ENCODE measurements at regions not wholly inside any gene's neighbourhood (a gene's known extent, or its start where the extent isn't known, plus 50 kb on each side); places are given as distances from the start of the nearest gene placed in this dataset.
"Not testable (repeated sequence)": the region's sequence is repeated elsewhere in the genome, so short reads cannot be mapped to it uniquely, and the experiment has no call there.

DNA sequence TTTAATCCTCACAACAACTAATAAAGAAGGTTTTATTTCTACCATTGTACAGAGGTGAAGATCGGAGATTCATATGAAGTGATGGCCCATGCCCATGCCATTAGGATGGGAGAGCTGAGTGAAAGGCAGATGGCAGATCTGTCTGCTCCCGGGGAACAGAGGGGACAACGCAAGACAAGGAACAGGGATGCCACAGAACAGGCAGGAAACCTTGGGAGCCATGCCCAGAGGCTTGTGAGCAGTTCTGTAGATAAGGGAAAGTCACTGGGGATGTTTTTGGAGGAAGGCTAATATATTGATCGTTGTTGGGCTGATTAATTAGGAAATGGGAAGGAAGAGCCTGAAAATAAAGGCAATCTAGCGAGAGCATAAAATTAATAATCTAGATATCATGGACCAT is 73.1 kb upstream of the ITGB1 start:
- no peak for DNase-seq (ENCODE audit: low spot score)
- TF ChIP-seq, protein P1, sequence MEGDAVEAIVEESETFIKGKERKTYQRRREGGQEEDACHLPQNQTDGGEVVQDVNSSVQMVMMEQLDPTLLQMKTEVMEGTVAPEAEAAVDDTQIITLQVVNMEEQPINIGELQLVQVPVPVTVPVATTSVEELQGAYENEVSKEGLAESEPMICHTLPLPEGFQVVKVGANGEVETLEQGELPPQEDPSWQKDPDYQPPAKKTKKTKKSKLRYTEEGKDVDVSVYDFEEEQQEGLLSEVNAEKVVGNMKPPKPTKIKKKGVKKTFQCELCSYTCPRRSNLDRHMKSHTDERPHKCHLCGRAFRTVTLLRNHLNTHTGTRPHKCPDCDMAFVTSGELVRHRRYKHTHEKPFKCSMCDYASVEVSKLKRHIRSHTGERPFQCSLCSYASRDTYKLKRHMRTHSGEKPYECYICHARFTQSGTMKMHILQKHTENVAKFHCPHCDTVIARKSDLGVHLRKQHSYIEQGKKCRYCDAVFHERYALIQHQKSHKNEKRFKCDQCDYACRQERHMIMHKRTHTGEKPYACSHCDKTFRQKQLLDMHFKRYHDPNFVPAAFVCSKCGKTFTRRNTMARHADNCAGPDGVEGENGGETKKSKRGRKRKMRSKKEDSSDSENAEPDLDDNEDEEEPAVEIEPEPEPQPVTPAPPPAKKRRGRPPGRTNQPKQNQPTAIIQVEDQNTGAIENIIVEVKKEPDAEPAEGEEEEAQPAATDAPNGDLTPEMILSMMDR (IDR thresholded peaks at IDR 0.05; ENCODE audit: extremely low read depth, insufficient read depth, missing control alignments), result no peak
- in situ Hi-C loops (cut with MboI; ENCODE audit: low pct_unique_long_range_greater_than_20kb, low sequenced_read_pairs, unreplicated experiment), result no loop called here

DNA sequence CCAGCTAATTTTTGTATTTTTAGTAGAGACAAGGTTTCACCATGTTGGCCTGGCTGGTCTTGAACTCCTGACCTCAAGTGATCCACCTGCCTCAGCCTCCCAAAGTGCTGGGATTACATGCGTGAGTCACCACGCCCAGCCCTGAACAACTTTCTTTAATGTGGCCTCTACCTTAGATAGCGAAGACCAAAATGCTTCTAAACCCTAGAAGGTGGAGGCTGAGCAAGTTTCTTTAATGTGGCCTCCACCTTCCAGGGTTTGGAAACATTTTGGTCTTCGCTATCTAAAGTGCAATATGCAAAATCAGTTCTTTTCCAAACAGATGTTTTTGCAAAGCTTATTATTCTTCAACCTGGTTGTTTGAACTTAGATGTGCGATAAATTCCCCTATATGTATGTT is 70.5 kb upstream of the ITGB1 start:
- DNase-seq (ENCODE audit: low spot score); in situ Hi-C loops (cut with MboI; ENCODE audit: low pct_unique_long_range_greater_than_20kb, low sequenced_read_pairs, unreplicated experiment): not testable (repeated sequence)

DNA sequence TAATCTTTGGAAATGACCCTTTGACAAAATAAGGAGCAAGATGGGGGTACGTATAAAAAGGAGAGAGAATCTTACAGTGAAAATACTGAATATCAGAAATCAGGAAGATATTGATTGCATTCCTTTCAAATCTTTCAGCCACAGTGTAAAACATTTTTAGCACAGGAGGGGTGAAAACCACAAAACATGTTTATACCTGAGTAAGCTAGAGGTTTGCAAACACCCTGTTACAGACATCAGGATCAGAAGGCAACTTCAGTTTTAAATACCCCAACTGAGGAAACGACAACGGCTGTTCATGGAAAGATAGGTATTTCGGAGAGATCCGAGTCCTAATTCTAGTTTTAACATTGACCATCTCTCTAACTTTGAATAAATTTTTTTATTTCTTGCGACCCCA is 69.1 kb upstream of the ITGB1 start:
- in situ Hi-C loops (cut with MboI; ENCODE audit: low pct_unique_long_range_greater_than_20kb, low sequenced_read_pairs, unreplicated experiment), result no loop called here
- TF ChIP-seq, protein P1 (IDR thresholded peaks at IDR 0.05; ENCODE audit: extremely low read depth, insufficient read depth, missing control alignments), result no peak
- DNase-seq (ENCODE audit: low spot score), result no peak

DNA sequence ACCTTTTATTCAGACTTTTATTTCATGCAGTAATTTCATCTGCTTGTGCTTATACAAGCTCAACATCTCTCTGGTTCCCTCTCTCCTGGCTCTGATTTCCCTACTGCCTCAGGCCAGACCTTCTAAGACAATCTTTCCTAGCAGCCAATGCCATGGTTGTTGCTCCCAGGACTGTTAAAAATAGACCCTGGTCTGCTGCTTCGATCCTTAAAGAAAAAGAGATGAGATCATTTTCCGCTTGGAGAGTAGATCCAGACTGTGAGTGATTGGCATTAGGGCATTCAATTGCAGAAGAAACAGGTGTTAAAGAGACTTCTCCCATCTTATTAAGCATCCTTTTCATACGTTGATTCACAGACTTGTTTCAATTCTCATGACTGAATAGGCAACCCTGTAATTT is 68.4 kb upstream of the ITGB1 start:
- no peak for DNase-seq (ENCODE audit: low spot score)
- in situ Hi-C loops (cut with MboI; ENCODE audit: low pct_unique_long_range_greater_than_20kb, low sequenced_read_pairs, unreplicated experiment), result no loop called here
- TF ChIP-seq, protein P1 (IDR thresholded peaks at IDR 0.05; ENCODE audit: extremely low read depth, insufficient read depth, missing control alignments), result no peak

DNA sequence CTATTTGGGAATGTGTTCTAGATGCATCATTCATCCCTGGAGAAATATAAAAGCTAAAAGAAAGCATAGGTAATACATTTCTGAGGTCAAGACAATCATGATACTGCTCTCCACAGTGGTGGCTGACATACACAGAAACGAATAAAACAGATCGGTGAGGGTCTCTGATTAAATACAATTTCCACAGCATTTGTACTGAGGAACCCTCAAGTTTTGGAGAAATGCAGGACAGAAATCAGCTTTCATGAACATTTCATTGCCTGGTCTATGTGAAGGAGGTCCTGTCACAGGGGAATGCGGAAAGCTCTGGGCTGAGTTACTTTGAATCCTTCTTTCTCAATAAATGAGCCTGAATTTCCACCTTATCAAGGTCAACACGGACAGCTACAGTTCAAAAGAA is 67.9 kb upstream of the ITGB1 start:
- in situ Hi-C loops (cut with MboI; ENCODE audit: low pct_unique_long_range_greater_than_20kb, low sequenced_read_pairs, unreplicated experiment), result no loop called here

DNA sequence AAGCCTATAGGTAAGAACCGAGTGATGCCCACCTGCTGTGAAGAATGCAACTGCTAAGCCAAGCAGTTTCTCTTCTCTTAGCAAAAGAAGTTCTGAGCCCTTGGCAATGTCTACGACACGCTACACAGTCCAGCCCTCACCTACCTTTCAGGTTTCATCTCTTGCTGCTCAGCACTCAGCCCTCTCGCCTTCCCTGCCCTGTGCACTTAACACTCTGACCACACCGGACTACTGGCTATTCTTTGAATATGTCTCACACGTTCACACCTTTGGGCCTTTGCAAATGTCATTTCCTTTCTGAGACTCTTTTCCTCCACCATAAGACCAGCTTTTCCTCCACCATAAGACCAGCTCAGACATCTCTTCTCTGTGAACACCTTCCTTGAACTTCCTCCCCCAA is 67.0 kb upstream of the ITGB1 start:
- no peak for DNase-seq (ENCODE audit: low spot score)
- in situ Hi-C loops (cut with MboI; ENCODE audit: low pct_unique_long_range_greater_than_20kb, low sequenced_read_pairs, unreplicated experiment), result no loop called here
- TF ChIP-seq, protein P1 (IDR thresholded peaks at IDR 0.05; ENCODE audit: extremely low read depth, insufficient read depth, missing control alignments), result no peak

More for the DNA sequence above, 67.9 kb upstream of the ITGB1 start:
- TF ChIP-seq, protein P1 (IDR thresholded peaks at IDR 0.05; ENCODE audit: extremely low read depth, insufficient read depth, missing control alignments), result no peak
- no peak for DNase-seq (ENCODE audit: low spot score)

DNA sequence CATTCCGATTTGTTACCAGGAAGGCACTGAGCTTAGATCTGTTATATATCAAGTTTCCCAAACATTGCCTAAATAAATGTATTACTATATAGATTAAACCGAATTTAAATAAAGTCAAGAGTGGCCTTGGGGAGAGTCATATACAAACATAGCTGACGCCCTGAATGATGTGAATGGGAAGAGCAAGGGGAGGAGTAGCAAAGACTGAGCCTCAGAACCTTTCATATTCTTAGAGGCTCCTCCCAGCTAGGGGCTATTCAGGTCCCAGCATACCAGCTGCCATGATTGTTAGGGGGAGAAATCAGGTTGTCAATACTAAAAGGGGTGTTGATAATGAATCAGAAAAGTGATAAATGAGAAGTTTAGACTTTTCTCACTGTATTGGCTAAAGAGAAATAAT is 64.7 kb upstream of the ITGB1 start:
- in situ Hi-C loops (cut with MboI; ENCODE audit: low pct_unique_long_range_greater_than_20kb, low sequenced_read_pairs, unreplicated experiment), result no loop called here
- DNase-seq (ENCODE audit: low spot score), result no peak
- TF ChIP-seq, protein P1 (IDR thresholded peaks at IDR 0.05; ENCODE audit: extremely low read depth, insufficient read depth, missing control alignments), result no peak

Measured in GM13977 (cell line).